GM12878 (cell line): ENCODE measurements at regions not wholly inside any gene's neighbourhood (a gene's known extent, or its start where the extent isn't known, plus 50 kb on each side); places are given as distances from the start of the nearest gene placed in this dataset.

Experiments
- ATAC-seq: fragments of 200-7000 bp; cut with Tn5 transposase; 3 replicates; pipeline ENCODE4 v1.9.1; 2020; ENCODE audit warnings: mild to moderate bottlenecking, moderate library complexity
- BruUV-seq: library from RNA; stranded (reverse); fragments of 400-500 nt; replicated peaks from 2 replicates; lab custom pipeline; 2021; lab: Mats Ljungman, UMichigan
- CTCF ChIA-PET: fragments of 300-600 bp; sonication (Branson Sonifier 250); formaldehyde crosslinking; extraction: SDS; loops from one replicate; lab custom pipeline; 2021; ENCODE audit warnings: inconsistent platforms; lab: Yijun Ruan, JAX
- POLR2A ChIA-PET: fragments of 350-600 bp; formaldehyde crosslinking; extraction: SDS; loops from one replicate; lab custom pipeline; 2021; ENCODE audit warnings: inconsistent platforms; lab: Charles Lee
- RAD21 ChIA-PET: fragments of 300-600 bp; sonication (Branson Sonifier 250); formaldehyde crosslinking; loops from one replicate; lab custom pipeline; 2023; ENCODE audit warnings: antibody characterized with exemption; ENCODE audit not compliant: unreplicated experiment; lab: Charles Lee
- SMC1A ChIA-PET: fragments of 300-600 bp; sonication (Branson Sonifier 250); formaldehyde crosslinking; loops from one replicate; lab custom pipeline; 2023; ENCODE audit not compliant: unreplicated experiment, uncharacterized antibody; lab: Charles Lee
- DNase-seq: peaks from one replicate; pipeline ENCODE4 v3.0.0-alpha.2; 2011; ENCODE audit warnings: low read depth, low spot score
- FAIRE-seq: peaks from 3 replicates; lab custom pipeline; 2011; peaks lifted over from hg19 to GRCh38; lab: Jason Lieb, UNC
- H2AFZ ChIP-seq: 2 replicates; pipeline ENCODE4 v1.6.0; 2011; ENCODE audit warnings: low read depth, low read length, control low read depth; ENCODE audit not compliant: control insufficient read depth
- H3K27ac ChIP-seq: 2 replicates; pipeline ENCODE4 v1.5.1; 2011; ENCODE audit warnings: control low read depth; ENCODE audit not compliant: control insufficient read depth, insufficient read depth
- H3K27me3 ChIP-seq, 2 experiments: replicated peaks in 1 of 2; 2 replicates each; pipeline versions ENCODE4 v1.6.0 to v1.6.1; 2011; ENCODE audit warnings: low read length in 1 of 2; ENCODE audit not compliant: control insufficient read depth in 2 of 2, insufficient read depth in 2 of 2
- H3K36me3 ChIP-seq, 2 experiments: 2 replicates each; pipeline ENCODE4 v1.5.1; 2011; ENCODE audit warnings: low read length in 1 of 2; ENCODE audit not compliant: control insufficient read depth in 2 of 2, insufficient read depth in 2 of 2
- H3K4me1 ChIP-seq: 2 replicates; pipeline ENCODE4 v1.6.1; 2011; ENCODE audit warnings: mild to moderate bottlenecking, low read length, moderate library complexity, mixed read lengths; ENCODE audit not compliant: control insufficient read depth, insufficient read depth
- H3K4me2 ChIP-seq: 2 replicates; pipeline ENCODE4 v1.6.0; 2011; ENCODE audit warnings: control low read depth; ENCODE audit not compliant: control insufficient read depth, insufficient read depth
- H3K4me3 ChIP-seq: fragments of 200-600 bp; sonication (generic); 2 replicates; pipeline ENCODE4 v1.5.1; 2016
- H3K79me2 ChIP-seq: 2 replicates; pipeline ENCODE4 v1.6.0; 2011; ENCODE audit warnings: low read length; ENCODE audit not compliant: control insufficient read depth, insufficient read depth
- H3K9ac ChIP-seq: 2 replicates; pipeline ENCODE4 v1.8.0; 2011; ENCODE audit warnings: low read length, control low read depth, mixed read lengths; ENCODE audit not compliant: control insufficient read depth, insufficient read depth
- H3K9me3 ChIP-seq: replicated peaks from 3 replicates; pipeline ENCODE4 v1.5.1; 2011; ENCODE audit warnings: mild to moderate bottlenecking, low read length; ENCODE audit not compliant: control insufficient read depth, insufficient read depth
- H4K20me1 ChIP-seq: 2 replicates; pipeline ENCODE4 v1.6.0; 2011; ENCODE audit not compliant: control insufficient read depth, insufficient read depth
- BCL3 ChIP-seq: IDR thresholded peaks from 2 replicates; pipeline ENCODE4 v1.6.1; 2011; ENCODE audit warnings: borderline replicate concordance, low read depth, mild to moderate bottlenecking, moderate library complexity, low read length; ENCODE audit not compliant: insufficient read depth, poor library complexity, severe bottlenecking
- CREB1 ChIP-seq: IDR thresholded peaks from 2 replicates; pipeline ENCODE4 v1.6.1; 2012; ENCODE audit warnings: low read depth, mild to moderate bottlenecking, inconsistent platforms
- RAD51 ChIP-seq: fragments of 450-650 bp; IDR thresholded peaks from 2 replicates; pipeline ENCODE4 v1.6.1; 2016; ENCODE audit warnings: moderate library complexity, mild to moderate bottlenecking, inconsistent platforms
- TAF1 ChIP-seq: IDR thresholded peaks from 2 replicates; pipeline ENCODE4 v1.6.1; 2011; ENCODE audit warnings: mild to moderate bottlenecking, low read depth, low read length, borderline replicate concordance
- WGBS: methylation state at CpG from one replicate; pipeline ENCODE4 v1.1.6; 2016; ENCODE audit warnings: low lambda C conversion rate; ENCODE audit not compliant: insufficient replicate concordance, insufficient coverage; ENCODE audit errors: missing lambda C conversion rate; 5-methylcytosine and 5-hydroxymethylcytosine counted together
- in situ Hi-C: fragments of 300-500 bp; cut with MboI; formaldehyde crosslinking; loops from 9 replicates; pipeline ENCODE4 v1.14.3; 2018; ENCODE audit warnings: mixed read lengths
- intact Hi-C: fragments of 100-400 bp; cut with micrococcal nuclease; formaldehyde crosslinking; loops from one replicate; pipeline ENCODE4 v1.14.2; 2022; ENCODE audit not compliant: unreplicated experiment

- TF ChIP-seq BCL3 (no peak), CREB1 (no peak)
- TF ChIP-seq, all 136 proteins: peak for 0
Observed at GRCh38 chr6:2534406-2535042, 216.2 kb downstream of the MYLK4 start (continued).

DNA sequence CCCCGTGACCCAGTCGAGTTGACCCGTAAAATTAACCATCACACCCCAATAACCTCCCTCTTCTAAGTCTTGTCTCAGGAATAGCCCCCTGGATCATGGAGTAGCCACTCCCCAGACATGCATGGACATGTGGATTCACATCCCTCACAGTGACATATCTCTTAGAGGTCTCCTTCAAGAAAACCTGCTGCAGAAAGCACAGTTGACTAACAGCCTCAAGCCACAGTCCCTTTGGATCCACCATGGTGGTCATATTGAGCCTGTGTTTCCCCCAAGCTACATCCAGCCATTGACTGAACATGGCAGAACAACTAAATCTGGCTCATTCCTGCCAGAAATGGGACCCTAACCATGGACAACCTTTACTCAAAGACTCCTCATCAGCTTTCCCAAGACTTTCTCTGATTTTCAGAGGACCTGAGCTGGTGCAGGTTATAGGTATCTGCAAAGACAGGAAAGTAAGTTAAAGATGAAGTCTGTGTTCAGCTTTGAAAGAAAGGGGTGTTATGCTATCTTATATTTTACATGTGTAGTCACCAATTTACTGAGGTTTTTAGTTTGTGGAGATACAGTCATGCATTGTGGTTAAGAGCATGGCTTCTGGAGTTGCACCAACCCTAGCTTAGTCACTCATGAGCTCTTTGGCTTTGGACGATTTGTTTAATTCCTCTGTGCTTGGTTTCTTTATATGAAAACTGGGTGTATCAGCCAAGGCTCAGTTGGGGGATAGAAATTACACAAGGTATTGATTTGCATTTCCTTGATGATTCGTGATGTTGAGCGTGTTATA lies 219.1 kb downstream of the MYLK4 start:
- no peaks in the 10 kb centered on the region for H3K79me2 ChIP-seq
- CTCF ChIA-PET = interaction anchor here (0.7 kb wide), 2 partner anchors 101 to 114 kb away, joined by 3 read pairs; no protein-coding TSS in a partner anchor
- no peaks in the 10 kb centered on the region for H3K36me3 ChIP-seq
- no peak overlapping the region for H3K27ac ChIP-seq
- POLR2A ChIA-PET = no interaction called here
- TF ChIP-seq RAD51 (no peak), TAF1 (no peak)
- DNase-seq = no peak
- SMC1A ChIA-PET = no interaction called here
- H2AFZ ChIP-seq = no peak overlapping the region
- no peaks in the 10 kb centered on the region for H3K9me3 ChIP-seq
- FAIRE-seq = no peak
- no peak for ATAC-seq
- no peaks in the 10 kb centered on the region for H4K20me1 ChIP-seq
- no peak overlapping the region for H3K4me3 ChIP-seq
- H3K4me2 ChIP-seq = no peak overlapping the region
- H3K4me1 ChIP-seq = no peaks in the 10 kb centered on the region
- no peak overlapping the region for H3K9ac ChIP-seq
- H3K27me3 ChIP-seq = peaks cover 0 to 2% of the 10 kb centered on the region in 2 experiments; a peak in 2 of 4 replicates
- in situ Hi-C loops = no loop called here
- no TSS peak for BruUV-seq
- intact Hi-C loops = no loop called here
- 15% methylated on average over 6 of the region's 6 CpGs for WGBS
- RAD21 ChIA-PET = no interaction called here
